PC-9 (cell line): ENCODE measurements at regions not wholly inside any gene's neighbourhood (a gene's known extent, or its start where the extent isn't known, plus 50 kb on each side); places are given as distances from the start of the nearest gene placed in this dataset.

ENCODE experiments used
- CTCF ChIP-seq: fragments of 200-600 bp; sonication (generic); conservative IDR thresholded peaks from 2 replicates; pipeline ENCODE4 v1.6.1; 2017; ENCODE audit warnings: mixed run types, antibody characterized with exemption, mild to moderate bottlenecking, moderate library complexity
- EZH2 ChIP-seq: fragments of 200-600 bp; sonication (generic); IDR thresholded peaks from 2 replicates; pipeline ENCODE4 v1.8.0; 2017; ENCODE audit warnings: antibody characterized with exemption, low read depth

GRCh38 chr13:55654243-55654642 lies 1486.5 kb upstream of the PRR20A start:
- TF ChIP-seq CTCF: no peak
- TF ChIP-seq EZH2: no peak
